ENCODE measurements at regions not wholly inside any gene's neighbourhood (a gene's known extent, or its start where the extent isn't known, plus 50 kb on each side); places are given as distances from the start of the nearest gene placed in this dataset.

DNA sequence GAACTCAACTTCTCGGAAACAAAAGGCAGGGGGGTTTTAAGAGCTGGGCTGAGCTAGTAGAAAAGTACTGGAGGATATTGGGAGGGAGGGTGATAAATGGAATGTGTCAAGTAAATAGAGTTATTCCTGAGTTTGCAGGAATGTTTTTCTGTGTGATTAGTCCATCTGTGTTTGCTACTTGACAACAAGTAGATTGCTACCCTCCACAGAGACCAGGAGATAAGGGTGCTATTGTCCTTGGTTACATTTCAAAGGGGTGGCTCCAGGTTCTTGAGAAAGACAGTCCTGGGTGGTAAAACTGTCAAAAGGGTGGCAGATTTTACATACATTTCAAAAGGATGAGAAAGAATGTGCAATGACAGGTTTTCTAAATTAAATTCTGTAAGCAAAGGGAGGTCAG is 181.2 kb upstream of the PPP3CA start:
- TF ChIP-seq ZNF7 (CRISPR knock-in tag; IDR thresholded peaks at IDR 0.05) (no peak), ZFP36L1 (CRISPR knock-in tag; IDR thresholded peaks at IDR 0.05) (no peak), NFATC3 (CRISPR knock-in tag; IDR thresholded peaks at IDR 0.05) (no peak), ZNF367 (CRISPR knock-in tag; IDR thresholded peaks at IDR 0.05; ENCODE audit: borderline replicate concordance) (no peak), ZMAT3 (CRISPR knock-in tag; conservative IDR thresholded peaks at IDR 0.05) (no peak), PHF21A (CRISPR knock-in tag; IDR thresholded peaks at IDR 0.05) (no peak), ZNF160 (CRISPR knock-in tag; IDR thresholded peaks at IDR 0.05) (no peak), CBX1 (IDR thresholded peaks at IDR 0.05; ENCODE audit: low read depth) (no peak), ZNF329 (CRISPR knock-in tag; IDR thresholded peaks at IDR 0.05; ENCODE audit: low read depth) (no peak), ASH2L (IDR thresholded peaks at IDR 0.05; ENCODE audit: insufficient read length, low read depth, low read length) (no peak)
- TF ChIP-seq, protein P1, sequence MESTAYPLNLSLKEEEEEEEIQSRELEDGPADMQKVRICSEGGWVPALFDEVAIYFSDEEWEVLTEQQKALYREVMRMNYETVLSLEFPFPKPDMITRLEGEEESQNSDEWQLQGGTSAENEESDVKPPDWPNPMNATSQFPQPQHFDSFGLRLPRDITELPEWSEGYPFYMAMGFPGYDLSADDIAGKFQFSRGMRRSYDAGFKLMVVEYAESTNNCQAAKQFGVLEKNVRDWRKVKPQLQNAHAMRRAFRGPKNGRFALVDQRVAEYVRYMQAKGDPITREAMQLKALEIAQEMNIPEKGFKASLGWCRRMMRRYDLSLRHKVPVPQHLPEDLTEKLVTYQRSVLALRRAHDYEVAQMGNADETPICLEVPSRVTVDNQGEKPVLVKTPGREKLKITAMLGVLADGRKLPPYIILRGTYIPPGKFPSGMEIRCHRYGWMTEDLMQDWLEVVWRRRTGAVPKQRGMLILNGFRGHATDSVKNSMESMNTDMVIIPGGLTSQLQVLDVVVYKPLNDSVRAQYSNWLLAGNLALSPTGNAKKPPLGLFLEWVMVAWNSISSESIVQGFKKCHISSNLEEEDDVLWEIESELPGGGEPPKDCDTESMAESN (CRISPR knock-in tag; conservative IDR thresholded peaks at IDR 0.05): no peak
- TF ChIP-seq, protein P2, sequence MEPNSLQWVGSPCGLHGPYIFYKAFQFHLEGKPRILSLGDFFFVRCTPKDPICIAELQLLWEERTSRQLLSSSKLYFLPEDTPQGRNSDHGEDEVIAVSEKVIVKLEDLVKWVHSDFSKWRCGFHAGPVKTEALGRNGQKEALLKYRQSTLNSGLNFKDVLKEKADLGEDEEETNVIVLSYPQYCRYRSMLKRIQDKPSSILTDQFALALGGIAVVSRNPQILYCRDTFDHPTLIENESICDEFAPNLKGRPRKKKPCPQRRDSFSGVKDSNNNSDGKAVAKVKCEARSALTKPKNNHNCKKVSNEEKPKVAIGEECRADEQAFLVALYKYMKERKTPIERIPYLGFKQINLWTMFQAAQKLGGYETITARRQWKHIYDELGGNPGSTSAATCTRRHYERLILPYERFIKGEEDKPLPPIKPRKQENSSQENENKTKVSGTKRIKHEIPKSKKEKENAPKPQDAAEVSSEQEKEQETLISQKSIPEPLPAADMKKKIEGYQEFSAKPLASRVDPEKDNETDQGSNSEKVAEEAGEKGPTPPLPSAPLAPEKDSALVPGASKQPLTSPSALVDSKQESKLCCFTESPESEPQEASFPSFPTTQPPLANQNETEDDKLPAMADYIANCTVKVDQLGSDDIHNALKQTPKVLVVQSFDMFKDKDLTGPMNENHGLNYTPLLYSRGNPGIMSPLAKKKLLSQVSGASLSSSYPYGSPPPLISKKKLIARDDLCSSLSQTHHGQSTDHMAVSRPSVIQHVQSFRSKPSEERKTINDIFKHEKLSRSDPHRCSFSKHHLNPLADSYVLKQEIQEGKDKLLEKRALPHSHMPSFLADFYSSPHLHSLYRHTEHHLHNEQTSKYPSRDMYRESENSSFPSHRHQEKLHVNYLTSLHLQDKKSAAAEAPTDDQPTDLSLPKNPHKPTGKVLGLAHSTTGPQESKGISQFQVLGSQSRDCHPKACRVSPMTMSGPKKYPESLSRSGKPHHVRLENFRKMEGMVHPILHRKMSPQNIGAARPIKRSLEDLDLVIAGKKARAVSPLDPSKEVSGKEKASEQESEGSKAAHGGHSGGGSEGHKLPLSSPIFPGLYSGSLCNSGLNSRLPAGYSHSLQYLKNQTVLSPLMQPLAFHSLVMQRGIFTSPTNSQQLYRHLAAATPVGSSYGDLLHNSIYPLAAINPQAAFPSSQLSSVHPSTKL (CRISPR knock-in tag; IDR thresholded peaks at IDR 0.05): no peak
- TF ChIP-seq, protein P3, sequence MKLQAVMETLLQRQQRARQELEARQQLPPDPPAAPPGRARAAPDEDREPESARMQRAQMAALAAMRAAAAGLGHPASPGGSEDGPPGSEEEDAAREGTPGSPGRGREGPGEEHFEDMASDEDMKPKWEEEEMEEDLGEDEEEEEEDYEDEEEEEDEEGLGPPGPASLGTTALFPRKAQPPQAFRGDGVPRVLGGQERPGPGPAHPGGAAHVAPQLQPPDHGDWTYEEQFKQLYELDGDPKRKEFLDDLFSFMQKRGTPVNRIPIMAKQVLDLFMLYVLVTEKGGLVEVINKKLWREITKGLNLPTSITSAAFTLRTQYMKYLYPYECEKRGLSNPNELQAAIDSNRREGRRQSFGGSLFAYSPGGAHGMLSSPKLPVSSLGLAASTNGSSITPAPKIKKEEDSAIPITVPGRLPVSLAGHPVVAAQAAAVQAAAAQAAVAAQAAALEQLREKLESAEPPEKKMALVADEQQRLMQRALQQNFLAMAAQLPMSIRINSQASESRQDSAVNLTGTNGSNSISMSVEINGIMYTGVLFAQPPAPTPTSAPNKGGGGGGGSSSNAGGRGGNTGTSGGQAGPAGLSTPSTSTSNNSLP (IDR thresholded peaks at IDR 0.05; ENCODE audit: low read depth, low read length): no peak
- CTCF ChIA-PET (ENCODE audit: low intra/inter-chr PET ratio, low total read pairs): no interaction called here
- 3% methylated on average over 1 of the region's 1 CpG for WGBS (ENCODE audit: low lambda C conversion rate)
- no peak overlapping the region for H3K9ac ChIP-seq (ENCODE audit: insufficient read depth, low read depth, low read length)
- no peak overlapping the region for H2AFZ ChIP-seq (ENCODE audit: low read length)
- no peak overlapping the region for H3K27ac ChIP-seq (ENCODE audit: extremely low read length, insufficient read depth, low read length)
- BruUV-seq (replicated peaks): no TSS peak
- H3K9me3 ChIP-seq (ENCODE audit: low read length): no peaks in the 10 kb centered on the region
- no peaks in the 10 kb centered on the region for H3K36me3 ChIP-seq (replicated peaks in 1 of 2; ENCODE audit: control insufficient read depth in 1 of 2, insufficient read depth in 2 of 2, low read length in 2 of 2)
- intact Hi-C loops (cut with micrococcal nuclease; ENCODE audit: unreplicated experiment) (no loop called here), in situ Hi-C loops (cut with HindIII; ENCODE audit: extremely low pct_ligation_motif_present, low pct_unique_long_range_greater_than_20kb) (no loop called here)
- H4K20me1 ChIP-seq (ENCODE audit: insufficient read depth, low read length): no peaks in the 10 kb centered on the region
- no peak overlapping the region for H3K4me3 ChIP-seq (replicated peaks in 1 of 3; ENCODE audit: insufficient read depth in 1 of 3, low read depth in 2 of 3, low read length in 3 of 3)
- H3K27me3 ChIP-seq (ENCODE audit: control insufficient read depth in 1 of 2, insufficient read depth in 2 of 2, low read length in 2 of 2): no peaks in the 10 kb centered on the region
- ATAC-seq (no peak), FAIRE-seq (no peak), DNase-seq (ENCODE audit: low spot score) (peak; percentile 9)
- 0 out of 2 replicates have a peak, but pooled peaks cover 5% of the 10 kb centered on the region for H3K4me1 ChIP-seq (ENCODE audit: insufficient read depth, low read length)
- POLR2A ChIA-PET: no interaction called here
- no peak overlapping the region for H3K4me2 ChIP-seq (ENCODE audit: low read depth, low read length)
- no peaks in the 10 kb centered on the region for H3K79me2 ChIP-seq (ENCODE audit: insufficient read depth, low read length)
